Ectodermal cell (in vitro differentiated cells): ENCODE measurements at regions not wholly inside any gene's neighbourhood (a gene's known extent, or its start where the extent isn't known, plus 50 kb on each side); places are given as distances from the start of the nearest gene placed in this dataset.

ENCODE experiments used
- H3K27ac ChIP-seq: 2 replicates; pipeline ENCODE4 v1.7.0; 2013; ENCODE audit warnings: mild to moderate bottlenecking, low read depth, low read length; ENCODE audit not compliant: insufficient read depth, poor library complexity, severe bottlenecking
- H3K27me3 ChIP-seq: 2 replicates; pipeline ENCODE4 v1.7.0; 2013; ENCODE audit warnings: mild to moderate bottlenecking, low read length; ENCODE audit not compliant: insufficient read depth, control insufficient read depth, poor library complexity, severe bottlenecking
- H3K36me3 ChIP-seq: one replicate; pipeline ENCODE4 v1.7.0; 2013; ENCODE audit warnings: low read length; ENCODE audit not compliant: control insufficient read depth, insufficient read depth
- H3K4me1 ChIP-seq: one replicate; pipeline ENCODE4 v1.7.0; 2013; ENCODE audit warnings: low read length; ENCODE audit not compliant: control insufficient read depth, insufficient read depth
- H3K4me3 ChIP-seq: 2 replicates; pipeline ENCODE4 v1.7.0; 2013; ENCODE audit warnings: low read depth, low read length, control low read depth; ENCODE audit not compliant: insufficient read depth
- H3K9me3 ChIP-seq: 2 replicates; pipeline ENCODE4 v1.7.0; 2013; ENCODE audit warnings: mild to moderate bottlenecking, low read length, moderate library complexity; ENCODE audit not compliant: control insufficient read depth
- WGBS, 2 experiments: methylation state at CpG; one replicate each; pipeline ENCODE4 v1.1.7; 2013; ENCODE audit warnings: missing lambda C conversion rate in 2 of 2; 5-methylcytosine and 5-hydroxymethylcytosine counted together

- no peaks in the 10 kb centered on the region for H3K36me3 ChIP-seq
- 45 to 53% methylated on average over 2 to 3 of the region's 3 CpGs for WGBS, 2 experiments
These were observed 70.7 kb upstream of the E2F8 start for GRCh38 chr11:19311308-19312030.

DNA sequence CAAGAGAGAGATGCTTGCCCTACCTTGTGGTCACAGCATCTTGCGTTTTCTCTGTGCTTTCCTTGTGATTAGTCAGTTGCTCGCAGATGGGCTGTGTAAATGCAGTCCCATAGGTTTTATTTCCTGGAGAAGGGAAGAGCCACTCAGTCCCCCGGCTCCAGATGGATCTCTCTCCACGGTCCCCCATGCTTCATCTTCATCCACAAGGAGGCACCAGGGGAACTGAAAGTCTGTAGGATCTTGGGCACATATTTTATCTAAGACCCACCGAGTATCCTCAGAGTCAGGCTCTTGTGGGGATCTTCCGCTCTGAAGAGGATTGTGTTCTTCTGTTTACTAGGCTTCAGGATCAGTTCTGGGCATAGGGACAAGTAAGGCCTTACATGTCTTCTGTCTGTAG is 66.8 kb upstream of the E2F8 start:
- 74 to 76% methylated on average over 6 of the region's 6 CpGs for WGBS, 2 experiments
- no peak overlapping the region for H3K4me3 ChIP-seq
- no peaks in the 10 kb centered on the region for H3K9me3 ChIP-seq
- no peaks in the 10 kb centered on the region for H3K27me3 ChIP-seq
- H3K36me3 ChIP-seq, result no peaks in the 10 kb centered on the region
- no peak overlapping the region for H3K27ac ChIP-seq
- no peaks in the 10 kb centered on the region for H3K4me1 ChIP-seq

More at GRCh38 chr11:19311308-19312030, 70.7 kb upstream of the E2F8 start:
- H3K9me3 ChIP-seq, result no peaks in the 10 kb centered on the region
- no peaks in the 10 kb centered on the region for H3K4me1 ChIP-seq
- no peak overlapping the region for H3K27ac ChIP-seq
- no peak overlapping the region for H3K4me3 ChIP-seq
- H3K27me3 ChIP-seq, result no peaks in the 10 kb centered on the region

- WGBS, 2 experiments, result 84 to 85% methylated on average over 9 of the region's 9 CpGs
- Histone ChIP-seq H3K9me3 (no peaks in the 10 kb centered on the region), H3K4me1 (no peaks in the 10 kb centered on the region), H3K27me3 (no peaks in the 10 kb centered on the region), H3K36me3 (no peaks in the 10 kb centered on the region), H3K27ac (no peak overlapping the region), H3K4me3 (no peak overlapping the region)
These were observed 65.6 kb upstream of the E2F8 start for GRCh38 chr11:19306179-19306944.

DNA sequence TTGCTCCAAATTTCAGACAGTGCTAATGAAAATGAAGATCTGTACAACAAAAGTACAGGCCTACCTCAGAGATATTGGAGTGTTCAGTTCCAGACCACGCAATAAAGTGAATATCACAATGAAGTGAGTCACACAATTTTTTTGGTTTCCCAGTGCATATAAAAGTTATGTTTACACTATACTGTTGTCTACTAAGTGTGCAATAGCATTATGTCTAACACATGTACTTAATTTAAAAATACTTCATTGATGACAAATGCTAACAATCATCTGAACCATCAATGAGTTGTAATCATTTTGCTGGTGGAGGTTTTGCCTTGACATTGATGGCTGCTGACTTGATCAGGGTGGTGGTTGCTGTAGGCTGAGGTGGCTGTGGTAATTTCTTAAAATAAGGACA is 60.6 kb upstream of the E2F8 start:
- peaks cover 18% of the 10 kb centered on the region for H3K4me1 ChIP-seq
- no peaks in the 10 kb centered on the region for H3K9me3 ChIP-seq
- 78 to 100% methylated on average over 1 of the region's 1 CpG for WGBS, 2 experiments
- no peaks in the 10 kb centered on the region for H3K36me3 ChIP-seq
- no peak overlapping the region for H3K27ac ChIP-seq
- H3K27me3 ChIP-seq, result peaks cover 7% of the 10 kb centered on the region
- no peak overlapping the region for H3K4me3 ChIP-seq

DNA sequence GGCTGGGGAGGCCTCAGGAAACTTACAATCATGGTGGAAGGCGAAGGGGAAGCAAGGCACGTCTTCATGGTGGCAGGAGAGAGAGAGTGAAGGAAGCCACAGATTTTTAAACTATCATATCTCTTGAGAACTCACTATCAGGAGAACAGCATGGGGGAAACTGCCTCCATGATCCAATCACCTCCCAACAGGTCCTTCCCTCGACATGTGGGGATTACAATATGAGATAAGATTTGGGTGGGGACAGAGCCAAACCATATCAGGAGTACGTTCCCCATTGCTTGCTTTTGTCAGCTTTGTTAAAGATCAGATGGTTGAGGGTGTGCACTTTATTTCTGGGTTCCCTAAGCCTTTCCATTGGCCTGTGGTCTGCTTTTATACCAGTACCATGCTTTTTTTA is 53.7 kb upstream of the E2F8 start:
- Histone ChIP-seq H3K4me1 (peaks cover 25% of the 10 kb centered on the region), H3K4me3 (no peak overlapping the region), H3K36me3 (no peaks in the 10 kb centered on the region), H3K27me3 (peaks cover 6% of the 10 kb centered on the region), H3K27ac (no peak overlapping the region), H3K9me3 (no peaks in the 10 kb centered on the region)
- WGBS, 2 experiments, result 73 to 95% methylated on average over 4 of the region's 4 CpGs

GRCh38 chr11:19291064-19291463 is 50.3 kb upstream of the E2F8 start:
- H3K4me3 ChIP-seq, result no peak overlapping the region
- no peaks in the 10 kb centered on the region for H3K27me3 ChIP-seq
- no peak overlapping the region for H3K27ac ChIP-seq
- no peaks in the 10 kb centered on the region for H3K9me3 ChIP-seq
- 56 to 65% methylated on average over 2 of the region's 2 CpGs for WGBS, 2 experiments
- H3K36me3 ChIP-seq, result no peaks in the 10 kb centered on the region
- H3K4me1 ChIP-seq, result peaks cover 4% of the 10 kb centered on the region
